ENCODE measurements at regions not wholly inside any gene's neighbourhood (a gene's known extent, or its start where the extent isn't known, plus 50 kb on each side); places are given as distances from the start of the nearest gene placed in this dataset.
A peak's percentile ranks its signal among the peaks of the same experiment; 100 is the strongest.
"Not testable (repeated sequence)": the region's sequence is repeated elsewhere in the genome, so short reads cannot be mapped to it uniquely, and the experiment has no call there.

DNA sequence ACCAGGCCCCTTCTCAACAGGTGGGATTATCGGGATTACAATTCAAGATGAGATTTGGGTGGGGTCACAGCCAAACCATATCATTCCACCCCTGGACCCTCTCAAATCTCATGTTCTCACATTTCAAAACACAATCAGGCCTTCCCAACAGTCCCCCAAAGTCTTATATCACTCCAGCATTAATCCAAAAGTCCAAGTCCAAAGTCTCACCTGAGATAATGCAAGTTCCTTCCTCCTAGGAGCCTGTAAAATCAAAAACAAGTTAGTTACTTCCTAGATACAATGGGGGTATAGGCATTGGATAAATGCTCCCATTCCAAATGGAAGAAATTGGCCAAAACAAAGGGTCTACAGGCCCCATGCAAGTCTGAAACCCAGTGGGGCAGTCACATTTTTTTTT, 111.1 kb upstream of the FAM9C start:
- not testable (repeated sequence) for H3K4me3 Mint-ChIP-seq; H3K4me1 Mint-ChIP-seq (ENCODE audit: low read depth); H3K27ac Mint-ChIP-seq; H3K27me3 Mint-ChIP-seq (ENCODE audit: low read depth)
- Mint-ChIP-seq H3K36me3 (ENCODE audit: low read depth) (peaks cover 13% of the 10 kb centered on the region), H3K9me3 (peaks cover 20% of the 10 kb centered on the region)

DNA sequence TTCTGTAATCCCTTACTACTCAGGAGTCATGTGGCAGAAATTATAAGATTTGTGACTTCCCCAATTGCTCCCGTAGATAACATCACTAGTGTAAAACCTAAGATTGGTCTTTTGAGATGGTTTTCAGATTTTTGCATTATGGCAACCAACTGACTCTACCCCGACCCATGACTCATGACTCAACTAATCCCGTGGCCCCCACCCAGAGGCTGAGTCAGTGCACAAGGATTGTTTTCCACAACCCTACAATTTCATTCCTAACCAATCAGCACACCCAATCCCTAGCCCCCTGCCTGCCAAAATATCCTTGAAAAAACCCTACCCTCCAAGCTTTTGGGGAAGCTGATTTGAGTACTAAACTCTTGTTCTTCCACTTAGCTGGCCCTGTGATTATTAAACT, 109.4 kb upstream of the FAM9C start:
- H3K27me3 Mint-ChIP-seq (ENCODE audit: low read depth): no peaks in the 10 kb centered on the region
- peaks cover 5% of the 10 kb centered on the region for H3K4me1 Mint-ChIP-seq (ENCODE audit: low read depth)
- H3K27ac Mint-ChIP-seq: peak overlapping the region; percentile 20
- peaks cover 13% of the 10 kb centered on the region for H3K36me3 Mint-ChIP-seq (ENCODE audit: low read depth)
- no peak overlapping the region for H3K4me3 Mint-ChIP-seq
- H3K9me3 Mint-ChIP-seq: peaks cover 20% of the 10 kb centered on the region

DNA sequence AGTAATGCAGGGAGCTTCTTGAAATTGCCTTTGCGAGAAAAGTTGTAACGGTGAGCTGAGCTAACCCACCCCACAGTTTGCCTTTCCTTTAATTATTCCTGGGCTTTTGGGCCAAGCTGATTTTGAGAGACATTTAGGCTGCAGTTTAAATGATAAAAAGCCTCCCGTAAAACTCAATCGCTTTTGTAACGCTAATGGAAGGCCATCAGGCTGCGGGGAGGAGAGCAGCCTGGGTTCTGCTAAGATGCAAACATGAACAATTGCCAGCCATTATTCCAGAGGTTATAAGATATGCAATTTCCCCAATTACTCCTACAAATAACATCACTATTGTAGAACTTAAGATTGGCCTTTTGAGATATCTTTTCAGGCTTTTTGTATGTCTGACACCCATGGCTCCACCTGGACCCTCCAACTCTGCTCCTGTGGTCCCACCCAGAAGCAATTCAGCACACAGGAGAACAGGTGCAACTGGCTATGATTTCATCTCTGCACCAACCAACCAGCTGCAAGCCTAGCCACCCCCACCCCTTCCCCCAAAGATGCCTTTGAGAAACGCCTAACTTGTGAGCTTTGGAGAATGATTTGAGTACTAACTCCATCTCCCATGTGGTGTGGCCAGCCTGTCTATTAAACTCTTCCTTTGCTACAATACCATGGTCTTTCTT, 108.2 kb upstream of the FAM9C start:
- Mint-ChIP-seq H3K4me1 (ENCODE audit: low read depth) (peaks cover 10% of the 10 kb centered on the region), H3K9me3 (peaks cover 25% of the 10 kb centered on the region), H3K4me3 (no peak overlapping the region), H3K27me3 (ENCODE audit: low read depth) (no peaks in the 10 kb centered on the region), H3K27ac (no peak overlapping the region), H3K36me3 (ENCODE audit: low read depth) (peaks cover 16% of the 10 kb centered on the region)

DNA sequence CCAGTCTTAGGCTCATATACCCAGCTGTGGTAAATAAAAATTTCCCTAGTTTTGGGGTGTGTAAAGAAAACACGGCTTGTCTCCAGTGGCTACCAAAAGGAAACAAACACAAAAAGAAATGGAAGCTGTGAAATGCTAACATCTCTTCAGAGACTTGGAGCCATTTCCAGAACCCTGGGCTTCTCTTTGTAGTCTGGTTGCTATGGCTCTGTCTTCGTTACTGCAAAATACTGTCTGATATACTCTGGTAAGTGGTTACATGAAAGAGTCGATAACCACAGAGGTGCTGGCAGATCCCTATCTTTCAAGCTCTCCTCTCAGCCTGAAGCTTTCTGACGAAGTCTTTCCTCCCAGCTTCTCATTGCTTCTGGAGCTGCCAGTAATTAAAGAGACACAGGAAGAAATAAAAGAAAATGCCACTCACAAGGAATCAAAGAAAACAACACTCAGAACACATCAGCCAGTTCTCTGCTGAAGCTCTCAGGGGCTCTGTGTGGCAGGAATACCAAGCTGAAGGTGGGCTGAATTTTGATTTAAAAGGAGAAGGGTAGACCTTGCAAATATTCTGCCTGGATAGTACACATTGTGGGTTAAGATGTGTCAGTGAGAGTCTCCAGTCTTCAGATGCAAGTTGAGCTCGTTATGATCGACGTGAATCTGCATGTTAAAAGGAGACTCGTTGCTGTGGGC, 107.6 kb upstream of the FAM9C start:
- peaks cover 17% of the 10 kb centered on the region for H3K36me3 Mint-ChIP-seq (ENCODE audit: low read depth)
- no peaks in the 10 kb centered on the region for H3K27me3 Mint-ChIP-seq (ENCODE audit: low read depth)
- H3K9me3 Mint-ChIP-seq: peaks cover 30% of the 10 kb centered on the region
- peaks cover 10% of the 10 kb centered on the region for H3K4me1 Mint-ChIP-seq (ENCODE audit: low read depth)
- peak overlapping the region; percentile 70 for H3K27ac Mint-ChIP-seq
- peak overlapping the region; percentile 44 for H3K4me3 Mint-ChIP-seq

- Mint-ChIP-seq H3K36me3 (ENCODE audit: low read depth) (peaks cover 21% of the 10 kb centered on the region), H3K4me3 (no peak overlapping the region), H3K27me3 (ENCODE audit: low read depth) (no peaks in the 10 kb centered on the region), H3K9me3 (peaks cover 34% of the 10 kb centered on the region), H3K27ac (no peak overlapping the region), H3K4me1 (ENCODE audit: low read depth) (peaks cover 10% of the 10 kb centered on the region)
Measured at GRCh38 chrX:13149702-13150350, 105.4 kb upstream of the FAM9C start.

DNA sequence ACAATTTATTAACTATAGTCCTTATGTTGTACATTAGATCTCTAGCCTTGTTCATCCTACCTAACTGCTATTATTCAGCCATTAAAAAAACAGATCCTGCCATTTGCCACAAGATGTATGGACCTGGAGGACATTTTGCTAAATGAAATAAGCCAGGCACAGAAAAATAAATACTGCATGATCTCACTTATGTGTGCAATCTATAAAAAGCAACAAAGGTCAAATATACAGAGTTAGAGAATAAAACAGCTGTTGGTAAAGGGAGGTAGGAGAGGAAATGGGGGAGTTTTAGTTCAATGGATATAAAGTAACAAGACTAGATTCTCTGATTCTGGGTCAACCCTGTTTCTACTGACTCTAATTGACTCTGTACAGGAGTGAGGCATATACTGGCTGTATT, 103.3 kb upstream of the FAM9C start:
- no peaks in the 10 kb centered on the region for H3K27me3 Mint-ChIP-seq (ENCODE audit: low read depth)
- peaks cover 9% of the 10 kb centered on the region for H3K36me3 Mint-ChIP-seq (ENCODE audit: low read depth)
- H3K4me3 Mint-ChIP-seq: no peak overlapping the region
- peaks cover 17% of the 10 kb centered on the region for H3K9me3 Mint-ChIP-seq
- H3K27ac Mint-ChIP-seq: no peak overlapping the region
- peaks cover 10% of the 10 kb centered on the region for H3K4me1 Mint-ChIP-seq (ENCODE audit: low read depth)

GRCh38 chrX:13147147-13147546, 102.7 kb upstream of the FAM9C start:
- Mint-ChIP-seq H3K4me1 (ENCODE audit: low read depth) (peaks cover 10% of the 10 kb centered on the region), H3K27me3 (ENCODE audit: low read depth) (no peaks in the 10 kb centered on the region), H3K36me3 (ENCODE audit: low read depth) (peaks cover 9% of the 10 kb centered on the region), H3K4me3 (no peak overlapping the region), H3K9me3 (peaks cover 17% of the 10 kb centered on the region), H3K27ac (no peak overlapping the region)

DNA sequence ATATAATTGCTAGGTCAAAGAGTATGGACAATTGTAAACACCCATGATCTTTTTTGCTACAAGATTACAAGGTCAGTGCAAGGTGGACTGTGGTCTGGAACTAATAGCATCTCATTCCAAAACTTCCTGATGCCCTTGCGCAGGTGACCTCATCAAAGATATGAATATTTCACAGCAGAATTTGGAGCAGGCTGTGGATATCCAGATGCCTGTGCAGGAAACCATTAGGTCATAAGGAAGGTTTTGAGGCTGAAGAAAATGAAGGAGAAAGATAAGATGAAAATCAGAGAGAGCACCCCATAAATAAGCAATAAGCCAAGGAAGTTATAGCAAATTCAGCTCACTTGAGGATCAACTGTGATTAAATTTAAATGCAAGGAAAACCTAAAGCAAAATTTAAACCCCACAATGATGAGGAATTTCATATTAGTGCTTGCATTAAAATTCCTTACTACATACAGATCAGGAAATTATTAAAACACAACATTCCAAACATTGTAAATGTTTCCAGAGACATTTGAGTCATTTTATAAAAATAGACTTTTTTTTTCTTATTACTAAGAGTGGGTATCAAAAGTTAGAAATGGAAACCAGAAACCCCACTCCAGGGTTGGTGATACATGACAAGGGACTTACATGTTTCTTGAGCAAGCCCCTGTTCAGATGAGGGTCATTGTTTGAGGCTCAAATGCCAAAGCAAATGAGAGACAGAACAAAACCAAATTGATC, 100.7 kb upstream of the FAM9C start:
- Mint-ChIP-seq H3K27ac (no peak overlapping the region), H3K4me1 (ENCODE audit: low read depth) (peaks cover 5% of the 10 kb centered on the region), H3K9me3 (peaks cover 17% of the 10 kb centered on the region), H3K27me3 (ENCODE audit: low read depth) (no peaks in the 10 kb centered on the region), H3K4me3 (no peak overlapping the region), H3K36me3 (ENCODE audit: low read depth) (peaks cover 9% of the 10 kb centered on the region)

DNA sequence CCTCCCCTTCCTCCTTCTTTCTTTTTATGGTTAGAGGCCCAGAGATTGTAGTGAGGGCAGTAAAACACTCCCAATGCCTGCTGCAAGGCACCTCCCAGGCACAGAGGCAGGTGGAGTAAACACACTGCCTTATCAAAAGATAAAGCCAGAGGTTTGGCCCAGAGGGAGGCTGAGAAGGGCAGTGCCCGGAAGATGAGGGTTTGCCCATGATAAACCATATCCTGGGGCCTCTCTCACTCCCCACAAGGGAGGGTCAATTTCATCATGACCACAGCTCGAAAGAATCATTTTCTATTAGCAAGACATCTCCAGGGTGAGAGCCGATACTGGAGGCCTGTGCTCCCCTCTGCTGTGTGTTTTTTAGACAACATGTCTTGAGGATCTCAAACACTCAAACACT, 98.5 kb upstream of the FAM9C start:
- Mint-ChIP-seq H3K27me3 (ENCODE audit: low read depth) (no peaks in the 10 kb centered on the region), H3K36me3 (ENCODE audit: low read depth) (peaks cover 7% of the 10 kb centered on the region), H3K4me3 (no peak overlapping the region), H3K9me3 (peaks cover 14% of the 10 kb centered on the region), H3K4me1 (ENCODE audit: low read depth) (peaks cover under 1% of the 10 kb centered on the region), H3K27ac (no peak overlapping the region)

DNA sequence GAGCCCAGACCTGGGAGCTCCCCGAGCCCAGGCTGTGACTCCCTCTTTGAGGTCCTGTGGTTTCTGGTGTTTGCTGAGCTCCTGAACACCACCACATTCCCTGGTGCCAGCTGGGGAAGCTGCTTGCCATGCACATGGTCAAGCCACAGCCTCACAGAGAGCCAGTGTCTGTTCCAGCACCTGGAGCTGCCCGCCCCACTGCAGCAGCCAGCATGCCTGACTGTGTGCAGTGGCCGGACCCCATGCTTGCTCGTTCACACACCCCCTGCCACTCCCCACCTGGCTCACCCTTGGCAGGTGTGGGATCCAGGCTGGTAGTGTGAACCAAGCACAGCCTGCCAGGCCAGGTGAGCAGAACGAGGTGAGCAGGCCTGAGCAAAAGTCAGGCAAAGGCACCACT, 95.6 kb upstream of the FAM9C start:
- H3K27me3 Mint-ChIP-seq (ENCODE audit: low read depth): no peaks in the 10 kb centered on the region
- peaks cover 4% of the 10 kb centered on the region for H3K36me3 Mint-ChIP-seq (ENCODE audit: low read depth)
- H3K4me3 Mint-ChIP-seq: no peak overlapping the region
- H3K27ac Mint-ChIP-seq: no peak overlapping the region
- no peaks in the 10 kb centered on the region for H3K4me1 Mint-ChIP-seq (ENCODE audit: low read depth)
- H3K9me3 Mint-ChIP-seq: peaks cover 5% of the 10 kb centered on the region

DNA sequence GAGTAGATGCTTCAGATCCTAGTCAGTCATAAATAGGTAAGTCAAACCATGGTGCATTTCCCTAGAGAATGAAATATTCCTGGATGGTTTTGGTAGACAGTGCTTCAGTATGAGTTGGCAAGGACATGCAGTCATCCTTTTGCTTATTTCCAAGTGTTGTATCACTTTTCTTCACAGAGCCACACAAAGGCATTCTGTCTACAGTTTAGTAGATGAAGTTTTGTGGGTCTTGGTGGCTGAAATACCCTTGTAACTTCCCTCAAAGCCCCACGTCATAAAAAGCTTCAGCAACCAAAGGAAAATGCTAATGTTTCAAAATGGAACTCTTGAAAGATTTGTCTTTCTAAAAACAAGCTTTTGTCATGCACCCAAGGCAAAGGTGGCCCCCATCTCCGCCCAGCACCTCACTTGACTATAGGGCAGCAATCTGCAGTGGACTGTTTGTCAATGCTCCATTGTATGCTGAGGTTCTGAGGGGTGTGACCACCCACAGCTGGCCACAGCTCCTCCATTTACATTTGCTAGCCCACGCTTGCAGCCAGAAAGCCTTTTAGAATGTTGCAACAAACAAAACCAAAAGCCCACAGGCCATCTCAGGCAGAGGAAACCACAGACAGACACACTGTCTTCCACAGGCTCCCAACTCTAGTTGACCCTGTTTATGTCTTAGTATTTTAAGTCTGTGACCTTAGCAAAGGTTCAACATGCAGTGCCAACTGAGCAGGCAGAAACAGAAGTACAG, 87.1 kb upstream of the FAM9C start:
- no peak overlapping the region for H3K4me3 Mint-ChIP-seq

DNA sequence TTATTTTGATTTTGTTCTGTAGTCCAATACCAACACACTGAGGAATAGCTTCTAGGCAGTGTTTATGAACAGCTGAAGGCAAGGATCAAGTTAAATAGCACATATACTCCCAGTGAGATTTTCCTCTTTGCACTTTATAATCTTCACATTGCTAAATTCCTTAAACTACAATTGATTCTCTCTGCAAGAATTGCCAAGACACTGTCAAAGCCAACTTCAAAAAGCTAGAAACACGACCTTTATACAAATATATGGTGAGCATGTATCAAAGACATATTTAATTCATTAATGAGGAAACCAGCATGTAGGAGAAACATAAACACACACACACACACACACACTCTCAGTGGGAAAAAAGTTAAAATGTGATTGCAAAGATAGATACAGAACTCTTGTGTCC, 86.4 kb upstream of the FAM9C start:
- no peak overlapping the region for H3K27ac Mint-ChIP-seq
- peaks cover 4% of the 10 kb centered on the region for H3K36me3 Mint-ChIP-seq (ENCODE audit: low read depth)
- no peak overlapping the region for H3K4me3 Mint-ChIP-seq
- H3K4me1 Mint-ChIP-seq (ENCODE audit: low read depth): peaks cover 24% of the 10 kb centered on the region
- no peaks in the 10 kb centered on the region for H3K27me3 Mint-ChIP-seq (ENCODE audit: low read depth)
- H3K9me3 Mint-ChIP-seq: peaks cover 5% of the 10 kb centered on the region

More for the DNA sequence above, 87.1 kb upstream of the FAM9C start:
- peak overlapping the region; percentile 63 for H3K27ac Mint-ChIP-seq
- peaks cover 5% of the 10 kb centered on the region for H3K9me3 Mint-ChIP-seq
- peaks cover 4% of the 10 kb centered on the region for H3K36me3 Mint-ChIP-seq (ENCODE audit: low read depth)
- H3K27me3 Mint-ChIP-seq (ENCODE audit: low read depth): no peaks in the 10 kb centered on the region
- H3K4me1 Mint-ChIP-seq (ENCODE audit: low read depth): peaks cover 24% of the 10 kb centered on the region

DNA sequence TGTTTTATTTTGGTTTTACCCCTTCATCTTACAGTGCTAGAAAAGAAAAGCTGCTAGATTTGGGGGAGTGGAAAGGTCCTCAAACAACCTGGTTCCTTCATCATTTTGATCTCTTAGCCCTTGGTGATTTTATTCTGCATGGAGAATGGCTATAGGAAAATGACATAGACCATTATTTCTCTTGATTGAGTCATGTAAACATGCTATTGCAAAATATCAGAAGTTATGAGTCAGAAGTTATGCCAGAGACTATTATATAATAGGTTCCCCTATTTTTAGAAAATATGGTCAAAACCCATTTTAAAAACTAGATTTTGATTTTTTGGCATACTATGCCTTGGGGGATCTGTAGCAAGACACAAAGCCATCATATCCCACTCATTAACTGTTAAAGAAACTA, 83.7 kb upstream of the FAM9C start:
- H3K9me3 Mint-ChIP-seq: no peaks in the 10 kb centered on the region
- H3K36me3 Mint-ChIP-seq (ENCODE audit: low read depth): peaks cover 5% of the 10 kb centered on the region
- H3K4me1 Mint-ChIP-seq (ENCODE audit: low read depth): peaks cover 49% of the 10 kb centered on the region
- no peak overlapping the region for H3K27ac Mint-ChIP-seq
- H3K4me3 Mint-ChIP-seq: no peak overlapping the region
- H3K27me3 Mint-ChIP-seq (ENCODE audit: low read depth): no peaks in the 10 kb centered on the region

DNA sequence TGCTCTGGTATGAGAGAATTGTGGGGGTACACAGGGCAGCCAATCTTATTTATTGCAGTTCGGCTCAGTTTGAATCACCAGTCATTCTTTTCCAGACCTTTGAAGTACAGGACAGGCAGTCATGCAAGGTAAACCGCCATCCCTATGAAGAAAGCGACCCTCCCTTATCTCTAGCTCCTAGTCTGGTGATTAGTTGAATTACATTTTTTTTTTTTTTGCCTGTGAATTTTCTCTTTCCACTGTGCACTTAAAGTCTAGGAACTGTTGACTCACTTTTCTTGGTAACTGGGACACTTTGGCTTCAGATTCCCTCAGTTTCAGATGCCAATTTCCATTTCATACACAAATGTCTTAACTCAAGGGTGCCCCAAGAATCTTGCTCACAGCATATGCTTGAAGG, 82.4 kb upstream of the FAM9C start:
- Mint-ChIP-seq H3K9me3 (no peaks in the 10 kb centered on the region), H3K4me1 (ENCODE audit: low read depth) (peaks cover 55% of the 10 kb centered on the region), H3K27me3 (ENCODE audit: low read depth) (no peaks in the 10 kb centered on the region), H3K27ac (no peak overlapping the region), H3K4me3 (no peak overlapping the region), H3K36me3 (ENCODE audit: low read depth) (peaks cover 6% of the 10 kb centered on the region)

Data from T-helper 1 cell treated with Interleukin-12 subunit alpha and Interleukin-12 subunit beta and Interleukin-4 antibody, amounts not matched to agents 30 μg/mL and 1 μg/mL, for 36 hours (primary cell).